Stimulated activated CD4-positive, alpha-beta T cell treated with anti-CD3 and anti-CD28 coated beads, Interleukin-4, amount 100 ng/mL, for 48 hours (primary cell): ENCODE measurements at regions not wholly inside any gene's neighbourhood (a gene's known extent, or its start where the extent isn't known, plus 50 kb on each side); places are given as distances from the start of the nearest gene placed in this dataset.

Experiments used
- DNase-seq, 2 donors: peaks; one replicate each; pipeline ENCODE4 v3.0.0-alpha.2; 2020; ENCODE audit warnings: low read depth in 2 of 2

DNA sequence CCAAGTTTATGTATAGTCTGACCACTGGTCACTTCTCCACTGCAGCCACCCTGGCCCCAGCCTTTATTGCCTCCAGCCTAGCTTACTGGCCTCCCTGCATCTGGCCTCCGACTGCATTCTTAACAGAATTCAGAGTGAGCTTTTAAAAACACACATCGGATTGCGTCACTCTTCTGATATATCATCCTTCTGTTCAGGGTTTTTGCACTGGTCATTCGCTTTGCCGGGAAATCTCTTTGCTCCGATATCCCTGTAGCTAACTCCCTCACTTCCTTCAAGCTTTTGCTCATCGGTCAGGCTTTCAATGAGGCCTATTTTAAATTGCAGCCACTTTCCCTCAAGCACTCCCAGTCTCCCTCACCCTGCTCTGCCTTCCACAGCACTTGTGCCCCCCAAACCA, 101.6 kb upstream of the DLX2 start:
- DNase-seq: no peak

DNA sequence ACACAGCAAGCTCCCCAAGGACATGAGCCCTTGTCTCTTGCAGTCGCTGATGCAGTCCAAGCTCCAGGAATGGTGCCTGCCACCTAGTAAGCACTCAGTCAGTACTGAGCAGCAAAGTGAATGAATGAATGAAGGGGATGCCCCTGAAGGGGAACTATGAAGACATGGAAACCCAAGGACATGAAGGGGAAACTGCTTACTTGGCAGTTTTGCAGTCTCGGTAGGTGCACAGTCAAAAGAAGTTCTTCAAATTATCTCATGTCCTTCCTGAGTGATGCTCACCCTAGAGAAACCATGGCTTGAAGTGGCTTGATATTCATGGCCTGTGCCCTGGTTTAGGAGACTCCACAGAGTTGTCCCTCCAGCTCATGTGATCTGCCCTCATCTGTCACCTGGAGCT, 102.1 kb upstream of the DLX2 start:
- DNase-seq: no peak

DNA sequence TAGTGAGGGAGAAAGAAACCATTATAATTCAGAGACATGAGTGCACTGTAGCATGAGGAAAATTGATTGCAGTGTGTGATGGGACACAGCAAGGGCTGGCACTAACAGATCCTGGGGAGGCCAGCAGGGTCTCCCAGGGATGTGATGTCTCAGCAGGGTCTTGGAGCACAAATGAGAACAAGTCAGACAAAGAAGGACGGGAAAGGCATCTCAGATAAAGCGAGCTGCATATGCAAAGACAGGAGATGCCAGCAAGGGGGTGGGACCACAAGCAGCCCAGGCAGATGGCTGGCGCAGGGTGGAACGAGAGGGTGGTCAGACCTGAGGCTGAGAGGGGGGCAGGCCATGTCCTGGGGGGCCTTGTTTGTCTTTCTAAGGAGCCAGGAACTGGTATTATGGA, 102.6 kb upstream of the DLX2 start:
- no peak for DNase-seq

DNA sequence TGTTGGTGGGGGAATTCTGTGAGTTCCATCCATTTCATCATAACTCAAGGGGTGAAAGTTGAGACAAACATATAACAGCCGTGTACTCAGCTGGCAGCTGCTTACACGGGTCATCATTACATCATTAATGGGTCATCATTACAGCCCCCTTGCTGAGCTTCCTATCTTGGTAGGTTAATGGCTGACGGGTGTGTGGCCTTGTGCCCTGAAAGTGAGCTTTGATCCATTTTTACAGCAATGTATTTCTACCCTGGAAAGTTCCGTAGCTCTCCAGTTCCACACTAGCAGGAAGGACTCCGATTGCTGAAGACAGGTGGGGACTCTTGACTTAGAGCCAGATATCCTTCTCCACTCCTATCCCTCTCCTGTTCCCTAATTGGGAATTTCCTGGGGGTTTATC, 105.2 kb upstream of the DLX2 start:
- no peak for DNase-seq

DNA sequence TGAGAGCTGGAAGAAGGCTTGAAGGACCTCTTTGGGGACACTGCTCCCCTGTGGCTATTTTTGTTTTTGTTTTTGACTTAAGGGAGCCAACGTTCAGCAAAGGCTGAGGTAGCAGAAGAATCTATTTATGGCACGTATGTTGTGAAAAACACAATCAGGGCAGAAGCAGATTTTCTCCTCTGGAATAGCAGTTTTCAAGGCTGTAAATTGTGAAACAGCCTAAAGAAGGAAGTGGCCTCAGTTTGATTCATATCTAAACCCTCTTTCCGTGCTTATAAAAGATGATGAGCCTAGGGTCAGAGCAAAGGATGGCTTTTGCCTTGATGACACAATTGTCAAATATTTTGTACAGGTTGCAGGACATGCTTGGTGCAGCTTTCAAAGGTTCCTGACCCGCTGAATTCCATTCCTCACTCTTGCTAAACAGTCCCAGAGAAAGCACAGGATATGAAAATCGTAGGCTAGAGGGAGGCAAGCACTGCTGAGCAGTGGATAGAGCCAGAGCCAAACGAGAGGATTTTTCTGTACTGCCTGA, 106.2 kb upstream of the DLX2 start:
- no peak for DNase-seq

DNA sequence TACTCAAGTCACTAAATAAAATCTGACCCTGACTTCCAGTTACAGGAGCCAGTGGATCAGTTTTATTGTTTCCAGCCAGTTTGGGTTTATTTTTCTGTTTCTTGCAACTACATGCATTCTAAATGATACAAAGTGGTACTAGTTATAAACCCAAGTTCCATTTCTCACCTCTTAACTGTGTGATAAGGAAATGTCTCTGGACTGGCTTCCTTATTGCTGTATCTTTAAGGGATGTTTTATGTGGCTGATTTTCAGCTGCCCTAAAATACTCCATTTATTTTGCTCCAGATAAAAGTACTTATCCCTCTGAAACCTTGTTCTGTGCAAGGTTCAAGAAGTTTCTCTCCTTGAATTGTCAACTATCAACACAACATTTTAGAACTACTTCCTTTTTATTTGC, 107.9 kb upstream of the DLX2 start:
- DNase-seq: no peak

DNA sequence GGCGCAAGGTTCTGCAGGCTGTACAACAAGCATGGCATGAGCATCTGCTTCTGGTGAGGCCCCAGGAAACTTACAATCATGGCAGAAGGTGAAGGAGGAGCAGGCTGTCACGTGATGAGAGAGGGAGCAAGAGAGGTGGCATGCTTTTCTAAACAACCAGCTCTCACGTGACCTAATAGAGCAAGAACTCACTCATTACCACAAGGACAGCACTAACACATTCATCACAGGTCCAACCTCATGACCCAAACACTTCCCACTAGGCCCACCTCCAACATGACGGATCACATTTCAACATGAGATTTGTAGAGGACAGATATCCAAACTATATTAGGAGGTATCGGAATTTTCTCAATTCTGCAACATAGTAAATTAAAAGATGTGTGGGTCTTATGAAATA, 108.8 kb upstream of the DLX2 start:
- no peak for DNase-seq

DNA sequence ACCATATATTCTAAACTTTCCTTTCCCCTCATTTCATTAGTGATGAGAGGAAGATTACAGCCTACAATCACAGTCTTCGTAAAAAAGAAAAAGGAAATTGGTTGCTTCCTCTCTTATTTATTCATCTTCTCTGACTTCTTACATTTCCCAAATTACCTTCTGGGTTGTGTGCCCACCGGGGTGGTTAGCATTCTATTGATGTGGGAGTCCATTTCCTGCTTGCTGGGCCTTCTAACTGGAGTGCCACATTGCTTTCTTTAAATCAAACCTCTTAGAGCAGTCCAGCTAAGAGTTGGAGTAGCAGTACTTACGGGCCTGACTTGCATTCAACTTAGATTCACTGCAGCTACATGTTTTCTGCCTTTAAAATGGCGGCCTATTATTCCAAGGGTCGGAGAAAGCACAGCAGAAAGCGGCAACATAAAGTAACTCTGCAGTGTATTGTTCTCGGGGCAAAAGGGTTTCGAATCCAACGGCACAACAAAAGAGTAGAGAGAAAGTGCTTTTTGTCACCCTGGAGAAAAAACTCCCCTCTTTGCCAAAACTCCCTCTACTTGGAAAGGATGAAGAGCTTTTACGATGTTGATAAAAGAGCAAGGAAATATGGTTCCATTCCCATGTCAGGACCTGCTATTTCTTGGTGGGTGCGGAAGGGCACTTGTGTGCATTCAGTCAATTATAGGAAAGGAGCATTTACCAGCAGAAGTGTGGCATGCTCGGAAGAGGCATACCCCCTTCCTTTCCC, 110.6 kb upstream of the DLX2 start:
- DNase-seq: no peak

DNA sequence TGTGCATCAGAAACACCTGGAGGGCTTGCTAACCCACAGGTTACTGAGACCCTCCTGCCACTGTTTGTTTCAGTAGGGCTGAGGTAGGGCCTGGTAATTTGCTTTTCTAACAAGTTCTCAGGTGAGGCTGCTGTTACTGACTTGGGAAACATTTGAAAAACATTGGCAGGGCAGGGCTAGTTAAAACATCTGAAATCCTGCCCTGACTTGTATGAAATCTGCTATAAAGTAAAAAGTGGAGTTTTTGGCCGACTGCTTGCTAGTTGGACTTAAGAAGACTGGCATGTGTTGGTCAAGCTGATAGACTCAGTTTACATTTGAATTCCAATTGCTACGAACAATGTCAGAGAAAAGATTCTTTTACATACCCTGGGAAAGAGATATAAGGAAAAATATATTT, 111.6 kb upstream of the DLX2 start:
- DNase-seq: no peak

DNA sequence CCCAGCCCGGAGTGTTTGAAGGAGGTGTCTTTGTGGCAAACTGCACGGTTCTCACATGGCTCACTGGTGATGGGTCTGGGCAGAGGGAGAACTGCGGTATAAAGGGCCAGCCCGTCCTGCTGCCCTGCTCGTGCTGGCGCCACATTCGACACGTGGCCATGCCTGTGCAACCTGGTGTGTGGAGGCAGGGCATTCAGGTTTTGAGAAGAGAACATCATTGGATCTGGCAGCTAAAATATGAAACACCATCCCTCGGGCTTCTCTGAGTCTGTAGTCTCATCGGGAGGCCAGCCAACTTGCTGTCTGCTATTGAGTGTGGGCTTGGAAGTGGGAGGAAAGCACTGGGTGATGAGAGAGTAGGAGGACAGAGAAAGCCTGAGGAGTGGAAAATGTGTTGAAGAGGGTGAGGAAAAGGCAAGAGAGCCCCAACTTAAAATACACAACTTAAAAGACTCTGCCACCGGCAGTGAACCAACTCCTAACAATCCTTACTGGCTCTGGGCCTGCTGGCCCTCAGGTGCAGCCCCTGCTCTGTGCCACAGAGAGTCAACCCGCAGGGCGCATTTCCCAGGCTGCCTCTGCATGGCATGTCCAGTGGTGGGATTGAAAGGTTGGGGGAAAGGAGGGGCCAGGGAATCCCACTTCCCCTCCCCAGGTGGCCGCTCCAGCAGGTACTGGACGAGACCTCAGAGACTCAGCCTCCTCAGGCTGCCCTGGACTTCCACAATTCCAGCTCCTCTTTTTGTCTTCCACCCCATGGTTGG, 112.7 kb upstream of the DLX2 start:
- DNase-seq: no peak

DNA sequence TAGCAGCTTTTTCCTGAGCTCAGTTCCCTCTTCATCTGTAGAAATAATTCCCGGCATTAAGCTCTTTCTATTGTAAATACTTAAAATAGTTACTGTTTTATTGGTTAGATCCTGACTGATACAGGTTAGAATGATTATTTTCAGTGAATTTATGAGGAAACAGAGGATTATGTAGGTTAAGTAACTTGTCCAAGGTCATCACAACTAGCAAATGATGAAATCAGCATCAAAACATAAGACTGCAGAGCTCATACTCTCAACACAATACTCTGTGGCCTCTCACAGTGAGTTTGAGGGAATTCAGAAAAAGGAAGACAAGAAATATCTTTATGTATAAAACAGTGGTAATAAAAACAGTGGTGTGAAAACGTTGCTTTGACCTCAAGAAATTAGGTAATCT, 113.2 kb upstream of the DLX2 start:
- no peak for DNase-seq

DNA sequence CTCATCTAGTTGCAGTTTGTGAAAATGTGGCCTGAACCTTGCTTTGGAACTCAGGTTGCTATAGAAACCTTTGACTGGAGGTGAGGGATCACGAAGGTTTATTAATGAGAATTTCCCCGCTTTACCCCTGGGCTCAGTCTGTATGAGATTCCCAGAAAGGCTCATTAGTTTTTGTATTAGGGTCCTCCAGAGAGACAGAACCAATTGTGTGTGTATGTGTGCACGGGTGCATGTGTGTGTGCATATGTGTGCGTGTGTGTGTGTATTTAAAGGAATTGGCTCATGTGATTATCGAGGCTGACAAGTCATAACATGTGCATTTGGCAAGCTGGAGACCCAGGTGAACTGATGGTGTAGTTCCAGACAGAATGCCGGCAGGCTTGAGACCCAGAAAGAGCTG, 113.8 kb upstream of the DLX2 start:
- no peak for DNase-seq

DNA sequence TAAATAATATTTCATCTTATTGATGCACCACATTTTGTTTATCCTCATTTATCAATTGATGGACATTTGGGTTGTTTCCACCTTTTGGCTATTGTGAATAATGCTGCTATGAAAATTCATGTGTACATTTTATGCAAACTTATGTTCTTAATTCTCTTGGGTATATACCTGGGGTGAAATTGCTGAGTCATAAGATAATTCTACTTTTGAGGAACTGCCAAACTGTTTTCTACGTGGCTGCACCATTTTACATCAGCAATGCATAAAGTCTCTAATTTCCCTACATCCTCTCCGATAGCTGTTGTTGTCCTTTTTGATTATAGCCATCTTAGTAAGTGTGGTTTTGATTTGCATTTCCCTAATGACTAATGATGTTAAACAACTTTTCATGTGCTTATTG, 116.5 kb upstream of the DLX2 start:
- no peak for DNase-seq

DNA sequence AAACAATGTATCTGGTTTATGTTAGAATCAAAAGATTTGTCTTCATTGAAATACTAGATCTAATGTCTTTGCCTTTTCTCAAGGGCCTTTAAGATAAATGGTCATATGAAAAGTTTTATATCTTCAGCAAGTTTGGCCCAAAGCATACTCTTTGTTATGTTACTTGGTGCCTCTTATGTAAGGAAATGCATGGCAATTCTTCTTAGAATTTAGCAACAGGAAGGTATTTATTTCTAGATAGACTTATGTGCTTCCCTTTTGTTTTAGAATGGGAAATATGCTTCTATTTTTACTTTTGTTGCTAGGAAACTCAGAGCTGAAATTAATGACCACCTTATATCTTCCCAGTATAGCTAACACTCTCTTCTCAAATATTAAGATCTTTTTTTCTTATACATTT, 117.4 kb upstream of the DLX2 start:
- no peak for DNase-seq

DNA sequence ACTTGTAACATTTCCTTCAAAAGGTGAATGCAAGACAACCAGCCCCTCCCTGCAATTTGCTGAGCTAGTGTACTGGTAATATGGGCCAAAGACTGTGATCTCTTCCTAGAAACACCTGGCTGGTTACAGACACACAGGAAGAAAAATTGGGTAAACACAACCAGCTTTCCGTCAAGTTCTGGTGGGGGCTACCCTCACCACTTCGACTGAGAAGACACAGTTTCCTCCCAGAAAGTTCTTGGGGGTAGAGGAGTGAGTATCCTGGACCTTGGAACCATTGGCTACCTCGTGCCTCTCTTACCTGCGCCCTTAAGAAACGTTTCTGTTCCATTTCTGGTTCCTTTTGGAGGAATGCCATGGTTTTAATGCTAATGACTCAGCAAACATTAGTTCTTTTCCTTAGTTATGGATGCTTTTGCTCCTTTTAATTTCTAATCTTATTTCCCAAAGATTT, 120.9 kb upstream of the DLX2 start:
- no peak for DNase-seq

DNA sequence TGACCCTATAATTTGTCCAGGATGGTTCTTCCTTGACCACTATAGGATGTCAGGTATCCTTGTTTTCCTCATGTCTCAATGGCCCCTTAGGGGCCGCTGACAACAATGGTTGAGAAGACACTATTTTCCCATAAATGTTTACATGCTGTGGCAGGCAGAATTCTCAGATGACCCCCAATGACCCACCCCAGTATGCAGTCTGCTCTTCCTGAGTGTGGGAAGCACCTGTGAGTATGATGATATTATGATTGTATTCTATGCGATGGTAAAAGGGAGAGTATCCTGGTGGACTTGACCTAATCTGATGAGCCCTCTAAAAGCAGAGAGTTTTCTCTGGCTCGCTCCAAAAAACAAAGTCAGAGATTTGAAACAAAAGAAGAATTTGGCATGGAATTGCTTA, 123.1 kb upstream of the DLX2 start:
- no peak for DNase-seq

DNA sequence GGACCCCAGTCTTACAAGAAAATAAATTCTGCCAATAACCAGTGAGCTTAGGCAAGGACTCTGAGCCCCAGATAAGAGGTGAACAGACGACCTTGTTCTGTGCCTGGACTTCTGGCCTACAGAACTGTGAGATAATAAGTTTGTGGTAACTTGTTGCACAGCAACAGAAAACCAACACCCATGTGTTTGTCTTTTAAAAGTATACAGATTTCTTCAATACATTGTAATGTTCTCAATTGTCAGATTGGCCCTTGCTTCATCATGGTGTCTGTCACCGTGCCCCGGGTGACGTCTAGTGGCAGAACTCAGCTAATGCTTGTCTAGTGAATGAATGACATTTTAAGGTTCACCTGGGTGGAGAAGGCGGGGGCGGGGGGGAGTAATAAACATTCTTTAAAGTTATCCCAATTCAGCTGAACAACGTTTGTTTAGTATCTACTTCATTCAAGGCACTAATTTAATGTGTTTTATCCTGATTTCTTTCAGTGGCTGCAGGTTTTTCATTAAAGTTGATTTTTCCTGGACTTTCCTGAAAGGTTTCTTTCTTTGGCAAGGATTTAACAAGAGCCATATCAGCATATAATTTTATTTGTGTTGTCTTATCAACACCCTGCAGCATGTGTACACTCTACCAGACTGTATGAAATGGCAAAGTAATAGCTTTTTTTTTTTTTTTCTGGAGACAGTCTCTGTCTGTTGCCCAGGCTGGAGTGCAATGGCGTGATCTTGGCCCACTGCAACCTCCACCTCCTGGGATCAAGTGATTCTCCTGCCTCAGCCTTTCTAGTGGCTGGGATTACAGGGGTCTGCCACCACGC, 123.8 kb upstream of the DLX2 start:
- no peak for DNase-seq

DNA sequence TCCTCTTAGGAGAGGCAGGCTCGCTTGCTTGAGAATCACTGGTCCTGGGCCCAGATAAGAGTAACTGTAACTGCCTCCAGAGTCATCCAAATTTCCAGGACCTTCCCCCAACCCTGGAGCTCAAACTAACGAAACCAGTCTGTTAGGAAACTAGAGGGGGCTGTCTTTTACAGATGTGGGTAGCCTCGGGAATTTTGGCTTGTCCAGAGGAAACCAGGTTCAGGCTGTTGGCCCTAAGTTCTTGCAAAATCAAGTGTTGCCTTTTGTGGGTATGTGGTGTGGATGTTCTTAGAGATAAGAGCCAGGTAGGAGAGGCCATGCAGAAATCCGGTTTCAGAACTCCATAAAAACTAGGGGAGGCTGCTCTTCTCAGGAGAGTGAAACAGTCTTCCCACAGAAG, 125.0 kb upstream of the DLX2 start:
- no peak for DNase-seq

DNA sequence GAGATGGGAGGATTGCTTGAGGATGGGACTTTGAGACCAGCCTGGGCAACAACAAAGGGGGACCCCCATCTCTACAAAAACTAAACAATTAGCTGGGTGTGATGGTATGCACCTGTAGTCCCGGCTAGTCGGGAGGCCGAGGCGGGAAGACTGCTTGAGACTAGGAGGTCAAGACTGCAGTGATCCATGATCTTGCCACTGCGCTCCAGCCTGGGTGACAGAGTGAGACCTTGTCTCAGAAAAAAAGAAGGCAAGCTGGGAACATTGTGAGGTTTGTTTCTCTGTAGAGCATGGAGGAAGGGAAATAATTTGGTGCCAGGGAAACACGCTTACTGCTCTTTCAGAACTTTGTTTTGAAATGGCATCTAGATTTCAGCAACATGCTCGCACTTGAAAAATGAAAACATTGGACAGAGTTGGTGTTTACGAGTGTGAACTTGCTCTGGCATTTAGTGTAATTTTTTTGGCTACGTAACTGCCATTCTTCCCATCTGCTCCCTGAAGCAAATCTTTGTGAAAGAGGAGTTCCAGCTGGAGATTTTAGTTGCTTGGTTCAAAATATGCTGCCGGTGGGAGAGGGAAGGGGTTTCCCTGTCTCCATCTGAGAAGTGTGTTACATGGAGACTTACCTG, 125.6 kb upstream of the DLX2 start:
- DNase-seq: no peak

DNA sequence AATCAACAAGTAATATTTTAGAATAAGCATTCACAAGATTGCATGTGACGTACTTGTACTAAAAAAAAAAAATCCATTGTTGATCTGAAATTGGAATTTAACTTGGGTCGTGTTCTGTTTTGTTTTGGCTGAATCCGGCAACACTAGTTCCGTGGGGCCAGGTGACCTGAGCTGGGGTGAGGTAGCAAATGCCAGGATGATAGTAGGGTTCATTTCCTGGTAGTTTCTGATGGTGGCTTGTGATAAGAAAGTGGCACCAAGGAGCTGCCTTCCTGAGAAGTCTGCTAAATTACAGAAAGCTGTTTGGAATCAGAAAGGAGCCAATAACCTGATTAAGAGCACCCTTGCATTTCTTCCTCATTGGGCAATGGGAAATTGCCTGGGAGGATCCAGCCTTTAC, 126.4 kb upstream of the DLX2 start:
- no peak for DNase-seq

DNA sequence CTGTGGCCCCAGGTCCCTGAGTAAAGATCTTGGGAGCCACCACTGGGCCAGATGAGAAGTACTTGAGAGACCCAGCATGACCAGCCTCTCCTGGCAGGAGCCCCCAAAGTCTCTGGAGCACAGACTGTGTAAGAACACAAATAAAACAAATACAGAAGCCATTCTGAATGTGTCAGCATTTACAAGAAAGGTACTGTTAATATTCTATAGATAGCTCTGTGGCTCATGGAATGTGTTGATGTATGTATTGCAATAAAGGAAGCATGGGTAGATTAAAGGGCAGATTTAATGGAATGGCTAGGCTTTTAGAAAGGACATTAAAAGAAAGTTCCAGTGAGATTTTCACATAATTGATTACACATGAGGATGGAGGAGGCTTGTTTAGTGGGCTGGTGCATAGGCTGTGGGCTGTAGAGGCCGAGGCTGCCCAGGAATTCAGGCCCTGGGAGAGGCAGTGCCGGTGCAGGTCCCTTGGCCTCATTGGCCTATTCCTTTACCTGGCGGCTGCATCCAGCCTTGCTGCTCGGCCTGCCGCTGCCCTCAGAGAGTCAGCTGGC, 127.7 kb upstream of the DLX2 start:
- DNase-seq: no peak
